HL-60 (cell line): ENCODE measurements at regions not wholly inside any gene's neighbourhood (a gene's known extent, or its start where the extent isn't known, plus 50 kb on each side); places are given as distances from the start of the nearest gene placed in this dataset.

ENCODE experiments used
- DNase-seq, 2 experiments: peaks; one replicate each; pipeline ENCODE4 v3.0.0-alpha.2; 2010 to 2020; ENCODE audit warnings: low read depth in 1 of 2, low spot score in 1 of 2
- H3K27ac ChIP-seq: fragments of 250-450 bp; sonication (Bioruptor Pico); replicated peaks from 2 replicates; pipeline ENCODE4 v1.5.1; 2020; ENCODE audit warnings: mild to moderate bottlenecking, moderate library complexity
- H3K27me3 ChIP-seq: fragments of 250-450 bp; sonication (Bioruptor Pico); 2 replicates; pipeline ENCODE4 v1.5.1; 2021; ENCODE audit warnings: mild to moderate bottlenecking, moderate library complexity; ENCODE audit not compliant: insufficient read depth, poor library complexity, severe bottlenecking
- H3K4me3 ChIP-seq: replicated peaks from 2 replicates; pipeline ENCODE4 v1.5.1; 2011; ENCODE audit warnings: mild to moderate bottlenecking, control low read depth, low read length; ENCODE audit not compliant: insufficient read depth
- CTCF ChIP-seq: IDR thresholded peaks from one replicate; pipeline ENCODE4 v1.5.1; 2011; ENCODE audit warnings: low read length, control low read depth, inconsistent platforms; ENCODE audit not compliant: insufficient read depth
- GABPA ChIP-seq: IDR thresholded peaks from 2 replicates; pipeline ENCODE4 v1.6.1; 2012; ENCODE audit warnings: low read depth
- POLR2AphosphoS5 ChIP-seq: IDR thresholded peaks from 2 replicates; pipeline ENCODE4 v1.6.1; 2012; ENCODE audit warnings: low read depth
- REST ChIP-seq: IDR thresholded peaks from 2 replicates; pipeline ENCODE4 v1.6.1; 2012; ENCODE audit warnings: low read depth; ENCODE audit not compliant: insufficient replicate concordance
- SPI1 ChIP-seq: IDR thresholded peaks from 2 replicates; pipeline ENCODE4 v1.6.1; 2012; ENCODE audit warnings: low read depth, mild to moderate bottlenecking, borderline replicate concordance

- no peak overlapping the region for H3K4me3 ChIP-seq
- H3K27ac ChIP-seq: no peak overlapping the region
- TF ChIP-seq POLR2AphosphoS5: no peak
- TF ChIP-seq SPI1: no peak
- TF ChIP-seq REST: no peak
- no peak for TF ChIP-seq CTCF
- TF ChIP-seq GABPA: no peak
- no peak for DNase-seq
- peaks cover 5% of the 10 kb centered on the region for H3K27me3 ChIP-seq
These were observed 341.8 kb downstream of the CXCL12 start for GRCh38 chr10:44042926-44043602.

DNA sequence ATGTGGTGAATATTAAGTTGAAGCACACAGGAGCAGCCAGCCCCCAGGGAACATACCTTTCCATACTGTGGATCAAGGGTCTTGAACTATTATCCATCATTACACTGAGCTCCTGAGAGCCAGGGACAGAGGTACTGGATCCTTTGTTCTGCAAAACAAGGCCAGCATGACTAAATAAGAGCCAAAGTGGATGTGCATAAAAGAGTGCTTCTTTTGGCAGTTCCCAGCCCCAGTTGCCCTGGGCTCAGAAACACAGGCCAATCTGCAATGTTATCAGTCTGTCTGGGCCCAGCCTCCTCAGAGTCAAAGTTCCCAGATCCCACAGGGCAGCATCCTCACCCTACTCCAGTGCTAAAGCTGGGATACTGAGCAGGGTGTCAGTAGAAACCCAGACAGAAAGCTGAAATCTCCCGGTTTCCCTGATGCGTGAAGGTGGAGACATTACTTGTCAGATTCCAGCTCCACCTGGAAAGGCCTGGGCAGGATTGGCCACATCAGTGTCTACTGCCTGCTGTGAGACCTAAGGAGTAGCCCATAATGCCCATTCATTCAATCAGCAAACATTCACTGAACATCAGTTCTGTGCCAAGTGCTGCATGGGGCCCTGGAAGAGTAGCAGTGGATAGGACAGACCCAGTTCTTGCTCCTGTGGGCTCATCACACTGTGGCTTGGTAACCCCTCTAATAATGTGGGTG, 342.7 kb downstream of the CXCL12 start:
- no peak for DNase-seq
- Histone ChIP-seq H3K4me3 (no peak overlapping the region), H3K27me3 (peaks cover 5% of the 10 kb centered on the region), H3K27ac (no peak overlapping the region)
- TF ChIP-seq REST: no peak

- no peak overlapping the region for H3K27ac ChIP-seq
- H3K4me3 ChIP-seq: no peak overlapping the region
- no peak for DNase-seq
- no peaks in the 10 kb centered on the region for H3K27me3 ChIP-seq
- TF ChIP-seq SPI1 (no peak), CTCF (no peak), POLR2AphosphoS5 (no peak), GABPA (no peak), REST (no peak)
These were observed 345.3 kb downstream of the CXCL12 start for GRCh38 chr10:44039599-44039998.
